ENCODE measurements at regions not wholly inside any gene's neighbourhood (a gene's known extent, or its start where the extent isn't known, plus 50 kb on each side); places are given as distances from the start of the nearest gene placed in this dataset.

DNA sequence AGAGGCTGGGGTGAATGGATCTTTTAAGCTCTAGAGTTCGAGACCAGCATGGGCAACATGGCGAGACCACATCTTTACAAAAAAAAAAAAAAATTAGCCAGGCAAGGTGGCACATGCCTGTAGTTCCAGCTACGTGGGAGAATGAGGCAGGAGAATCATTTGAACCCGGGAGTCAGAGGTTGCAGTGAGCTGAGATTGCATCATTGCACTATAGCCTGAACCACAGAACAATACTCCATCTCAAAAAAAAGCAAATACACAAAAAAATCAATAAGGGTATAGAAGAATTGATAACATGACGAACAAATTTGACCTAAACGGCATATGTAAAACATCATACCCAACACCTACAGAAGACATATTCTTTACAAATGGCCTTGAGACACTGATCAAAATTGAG lies 668.4 kb downstream of the MECOM start:
- no peak for TF ChIP-seq REST (IDR thresholded peaks at IDR 0.05; ENCODE audit: unreplicated experiment)
- TF ChIP-seq, protein P1, sequence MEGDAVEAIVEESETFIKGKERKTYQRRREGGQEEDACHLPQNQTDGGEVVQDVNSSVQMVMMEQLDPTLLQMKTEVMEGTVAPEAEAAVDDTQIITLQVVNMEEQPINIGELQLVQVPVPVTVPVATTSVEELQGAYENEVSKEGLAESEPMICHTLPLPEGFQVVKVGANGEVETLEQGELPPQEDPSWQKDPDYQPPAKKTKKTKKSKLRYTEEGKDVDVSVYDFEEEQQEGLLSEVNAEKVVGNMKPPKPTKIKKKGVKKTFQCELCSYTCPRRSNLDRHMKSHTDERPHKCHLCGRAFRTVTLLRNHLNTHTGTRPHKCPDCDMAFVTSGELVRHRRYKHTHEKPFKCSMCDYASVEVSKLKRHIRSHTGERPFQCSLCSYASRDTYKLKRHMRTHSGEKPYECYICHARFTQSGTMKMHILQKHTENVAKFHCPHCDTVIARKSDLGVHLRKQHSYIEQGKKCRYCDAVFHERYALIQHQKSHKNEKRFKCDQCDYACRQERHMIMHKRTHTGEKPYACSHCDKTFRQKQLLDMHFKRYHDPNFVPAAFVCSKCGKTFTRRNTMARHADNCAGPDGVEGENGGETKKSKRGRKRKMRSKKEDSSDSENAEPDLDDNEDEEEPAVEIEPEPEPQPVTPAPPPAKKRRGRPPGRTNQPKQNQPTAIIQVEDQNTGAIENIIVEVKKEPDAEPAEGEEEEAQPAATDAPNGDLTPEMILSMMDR (conservative IDR thresholded peaks at IDR 0.05; ENCODE audit: low read depth in 2 of 2) = no peak
- no peak for TF ChIP-seq STAT1 (IDR thresholded peaks at IDR 0.05; ENCODE audit: unreplicated experiment)
- TF ChIP-seq EZH2 (IDR thresholded peaks at IDR 0.05; ENCODE audit: low read depth, unreplicated experiment) = no peak
- TF ChIP-seq, protein P2, sequence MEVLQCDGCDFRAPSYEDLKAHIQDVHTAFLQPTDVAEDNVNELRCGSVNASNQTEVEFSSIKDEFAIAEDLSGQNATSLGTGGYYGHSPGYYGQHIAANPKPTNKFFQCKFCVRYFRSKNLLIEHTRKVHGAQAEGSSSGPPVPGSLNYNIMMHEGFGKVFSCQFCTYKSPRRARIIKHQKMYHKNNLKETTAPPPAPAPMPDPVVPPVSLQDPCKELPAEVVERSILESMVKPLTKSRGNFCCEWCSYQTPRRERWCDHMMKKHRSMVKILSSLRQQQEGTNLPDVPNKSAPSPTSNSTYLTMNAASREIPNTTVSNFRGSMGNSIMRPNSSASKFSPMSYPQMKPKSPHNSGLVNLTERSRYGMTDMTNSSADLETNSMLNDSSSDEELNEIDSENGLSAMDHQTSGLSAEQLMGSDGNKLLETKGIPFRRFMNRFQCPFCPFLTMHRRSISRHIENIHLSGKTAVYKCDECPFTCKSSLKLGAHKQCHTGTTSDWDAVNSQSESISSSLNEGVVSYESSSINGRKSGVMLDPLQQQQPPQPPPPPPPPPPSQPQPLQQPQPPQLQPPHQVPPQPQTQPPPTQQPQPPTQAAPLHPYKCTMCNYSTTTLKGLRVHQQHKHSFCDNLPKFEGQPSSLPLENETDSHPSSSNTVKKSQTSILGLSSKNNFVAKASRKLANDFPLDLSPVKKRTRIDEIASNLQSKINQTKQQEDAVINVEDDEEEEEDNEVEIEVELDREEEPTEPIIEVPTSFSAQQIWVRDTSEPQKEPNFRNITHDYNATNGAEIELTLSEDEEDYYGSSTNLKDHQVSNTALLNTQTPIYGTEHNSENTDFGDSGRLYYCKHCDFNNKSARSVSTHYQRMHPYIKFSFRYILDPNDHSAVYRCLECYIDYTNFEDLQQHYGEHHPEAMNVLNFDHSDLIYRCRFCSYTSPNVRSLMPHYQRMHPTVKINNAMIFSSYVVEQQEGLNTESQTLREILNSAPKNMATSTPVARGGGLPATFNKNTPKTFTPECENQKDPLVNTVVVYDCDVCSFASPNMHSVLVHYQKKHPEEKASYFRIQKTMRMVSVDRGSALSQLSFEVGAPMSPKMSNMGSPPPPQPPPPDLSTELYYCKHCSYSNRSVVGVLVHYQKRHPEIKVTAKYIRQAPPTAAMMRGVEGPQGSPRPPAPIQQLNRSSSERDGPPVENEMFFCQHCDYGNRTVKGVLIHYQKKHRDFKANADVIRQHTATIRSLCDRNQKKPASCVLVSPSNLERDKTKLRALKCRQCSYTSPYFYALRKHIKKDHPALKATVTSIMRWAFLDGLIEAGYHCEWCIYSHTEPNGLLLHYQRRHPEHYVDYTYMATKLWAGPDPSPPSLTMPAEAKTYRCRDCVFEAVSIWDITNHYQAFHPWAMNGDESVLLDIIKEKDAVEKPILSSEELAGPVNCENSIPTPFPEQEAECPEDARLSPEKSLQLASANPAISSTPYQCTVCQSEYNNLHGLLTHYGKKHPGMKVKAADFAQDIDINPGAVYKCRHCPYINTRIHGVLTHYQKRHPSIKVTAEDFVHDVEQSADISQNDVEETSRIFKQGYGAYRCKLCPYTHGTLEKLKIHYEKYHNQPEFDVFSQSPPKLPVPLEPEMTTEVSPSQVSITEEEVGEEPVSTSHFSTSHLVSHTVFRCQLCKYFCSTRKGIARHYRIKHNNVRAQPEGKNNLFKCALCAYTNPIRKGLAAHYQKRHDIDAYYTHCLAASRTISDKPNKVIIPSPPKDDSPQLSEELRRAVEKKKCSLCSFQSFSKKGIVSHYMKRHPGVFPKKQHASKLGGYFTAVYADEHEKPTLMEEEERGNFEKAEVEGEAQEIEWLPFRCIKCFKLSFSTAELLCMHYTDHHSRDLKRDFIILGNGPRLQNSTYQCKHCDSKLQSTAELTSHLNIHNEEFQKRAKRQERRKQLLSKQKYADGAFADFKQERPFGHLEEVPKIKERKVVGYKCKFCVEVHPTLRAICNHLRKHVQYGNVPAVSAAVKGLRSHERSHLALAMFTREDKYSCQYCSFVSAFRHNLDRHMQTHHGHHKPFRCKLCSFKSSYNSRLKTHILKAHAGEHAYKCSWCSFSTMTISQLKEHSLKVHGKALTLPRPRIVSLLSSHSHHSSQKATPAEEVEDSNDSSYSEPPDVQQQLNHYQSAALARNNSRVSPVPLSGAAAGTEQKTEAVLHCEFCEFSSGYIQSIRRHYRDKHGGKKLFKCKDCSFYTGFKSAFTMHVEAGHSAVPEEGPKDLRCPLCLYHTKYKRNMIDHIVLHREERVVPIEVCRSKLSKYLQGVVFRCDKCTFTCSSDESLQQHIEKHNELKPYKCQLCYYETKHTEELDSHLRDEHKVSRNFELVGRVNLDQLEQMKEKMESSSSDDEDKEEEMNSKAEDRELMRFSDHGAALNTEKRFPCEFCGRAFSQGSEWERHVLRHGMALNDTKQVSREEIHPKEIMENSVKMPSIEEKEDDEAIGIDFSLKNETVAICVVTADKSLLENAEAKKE (CRISPR knock-in tag; IDR thresholded peaks at IDR 0.05) = no peak
- no peak for TF ChIP-seq ZNF114 (CRISPR knock-in tag; IDR thresholded peaks at IDR 0.05)
- TF ChIP-seq JUNB (IDR thresholded peaks at IDR 0.05; ENCODE audit: unreplicated experiment) = no peak

All from GM23338 (cell line).